ENCODE measurements at regions not wholly inside any gene's neighbourhood (a gene's known extent, or its start where the extent isn't known, plus 50 kb on each side); places are given as distances from the start of the nearest gene placed in this dataset.

- TF ChIP-seq, protein P1, sequence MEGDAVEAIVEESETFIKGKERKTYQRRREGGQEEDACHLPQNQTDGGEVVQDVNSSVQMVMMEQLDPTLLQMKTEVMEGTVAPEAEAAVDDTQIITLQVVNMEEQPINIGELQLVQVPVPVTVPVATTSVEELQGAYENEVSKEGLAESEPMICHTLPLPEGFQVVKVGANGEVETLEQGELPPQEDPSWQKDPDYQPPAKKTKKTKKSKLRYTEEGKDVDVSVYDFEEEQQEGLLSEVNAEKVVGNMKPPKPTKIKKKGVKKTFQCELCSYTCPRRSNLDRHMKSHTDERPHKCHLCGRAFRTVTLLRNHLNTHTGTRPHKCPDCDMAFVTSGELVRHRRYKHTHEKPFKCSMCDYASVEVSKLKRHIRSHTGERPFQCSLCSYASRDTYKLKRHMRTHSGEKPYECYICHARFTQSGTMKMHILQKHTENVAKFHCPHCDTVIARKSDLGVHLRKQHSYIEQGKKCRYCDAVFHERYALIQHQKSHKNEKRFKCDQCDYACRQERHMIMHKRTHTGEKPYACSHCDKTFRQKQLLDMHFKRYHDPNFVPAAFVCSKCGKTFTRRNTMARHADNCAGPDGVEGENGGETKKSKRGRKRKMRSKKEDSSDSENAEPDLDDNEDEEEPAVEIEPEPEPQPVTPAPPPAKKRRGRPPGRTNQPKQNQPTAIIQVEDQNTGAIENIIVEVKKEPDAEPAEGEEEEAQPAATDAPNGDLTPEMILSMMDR (IDR thresholded peaks at IDR 0.05), result no peak
- no peak for TF ChIP-seq EP300 (IDR thresholded peaks at IDR 0.05)
- no peak for TF ChIP-seq POLR2AphosphoS5 (IDR thresholded peaks at IDR 0.05)
- no peak for TF ChIP-seq POLR2A (IDR thresholded peaks at IDR 0.05)
These were observed 702.9 kb upstream of the GRM3 start for GRCh38 chr7:85940798-85941197.
